ENCODE measurements at regions not wholly inside any gene's neighbourhood (a gene's known extent, or its start where the extent isn't known, plus 50 kb on each side); places are given as distances from the start of the nearest gene placed in this dataset.

- TF ChIP-seq CTCF (IDR thresholded peaks at IDR 0.05; ENCODE audit: low read depth, low read length) (no peak), POLR2A (IDR thresholded peaks at IDR 0.05; ENCODE audit: extremely low read depth, insufficient read length) (no peak), MYC (IDR thresholded peaks at IDR 0.05; ENCODE audit: low read depth, low read length) (no peak)
Observed at GRCh38 chr20:48147311-48147710, 362.0 kb upstream of the SULF2 start.
